GM19238 (cell line): ENCODE measurements at regions not wholly inside any gene's neighbourhood (a gene's known extent, or its start where the extent isn't known, plus 50 kb on each side); places are given as distances from the start of the nearest gene placed in this dataset.
"Not testable (repeated sequence)": the region's sequence is repeated elsewhere in the genome, so short reads cannot be mapped to it uniquely, and the experiment has no call there.

ENCODE experiments used
- DNase-seq: peaks from one replicate; pipeline ENCODE4 v3.0.0; 2011; ENCODE audit warnings: low spot score; ENCODE audit not compliant: insufficient read length

GRCh38 chr15:88965097-88965496, 51.9 kb upstream of the MFGE8 start:
- DNase-seq: not testable (repeated sequence)

- no peak for DNase-seq
Measured at GRCh38 chr15:88970232-88970631, 57.1 kb upstream of the MFGE8 start.

GRCh38 chr15:88974392-88974791, 61.2 kb upstream of the MFGE8 start:
- no peak for DNase-seq

GRCh38 chr15:88975891-88976290, 62.7 kb upstream of the MFGE8 start:
- DNase-seq: no peak

- no peak for DNase-seq
Measured at GRCh38 chr15:88976656-88977055, 63.5 kb upstream of the MFGE8 start.

- DNase-seq: no peak
Measured at GRCh38 chr15:88979674-88980073, 66.5 kb upstream of the MFGE8 start.

- no peak for DNase-seq
Measured at GRCh38 chr15:88980498-88980897, 67.3 kb upstream of the MFGE8 start.

GRCh38 chr15:88981244-88982215, 68.4 kb upstream of the MFGE8 start:
- DNase-seq: no peak

GRCh38 chr15:88982304-88982945, 69.2 kb upstream of the MFGE8 start:
- peak; percentile 50 for DNase-seq

GRCh38 chr15:88982946-88983342, 69.8 kb upstream of the MFGE8 start:
- no peak for DNase-seq

- no peak for DNase-seq
Measured at GRCh38 chr15:88983861-88984429, 70.8 kb upstream of the MFGE8 start.

- no peak for DNase-seq
Measured at GRCh38 chr15:88985547-88986393, 72.6 kb upstream of the MFGE8 start.

- DNase-seq: peak; percentile 10
Measured at GRCh38 chr15:88986949-88987590, 73.9 kb upstream of the MFGE8 start.

GRCh38 chr15:88987591-88987933, 74.4 kb upstream of the MFGE8 start:
- no peak for DNase-seq

- no peak for DNase-seq
Measured at GRCh38 chr15:88987934-88988671, 74.9 kb upstream of the MFGE8 start.

GRCh38 chr15:88989578-88989977, 76.4 kb upstream of the MFGE8 start:
- DNase-seq: no peak

GRCh38 chr15:88990185-88990679, 77.1 kb upstream of the MFGE8 start:
- no peak for DNase-seq

- DNase-seq: no peak
Measured at GRCh38 chr15:88992216-88992615, 79.0 kb upstream of the MFGE8 start.

GRCh38 chr15:88992912-88993376, 79.8 kb upstream of the MFGE8 start:
- no peak for DNase-seq

GRCh38 chr15:88993662-88994061, 80.5 kb upstream of the MFGE8 start:
- DNase-seq: no peak
